HG03196 (cell line): ENCODE measurements at regions not wholly inside any gene's neighbourhood (a gene's known extent, or its start where the extent isn't known, plus 50 kb on each side); places are given as distances from the start of the nearest gene placed in this dataset.
"Not testable (repeated sequence)": the region's sequence is repeated elsewhere in the genome, so short reads cannot be mapped to it uniquely, and the experiment has no call there.

Experiments
- ATAC-seq: cut with Tn5 transposase; IDR thresholded peaks from one replicate; pipeline ENCODE4 v1.9.1; 2021; ENCODE audit not compliant: unreplicated experiment

DNA sequence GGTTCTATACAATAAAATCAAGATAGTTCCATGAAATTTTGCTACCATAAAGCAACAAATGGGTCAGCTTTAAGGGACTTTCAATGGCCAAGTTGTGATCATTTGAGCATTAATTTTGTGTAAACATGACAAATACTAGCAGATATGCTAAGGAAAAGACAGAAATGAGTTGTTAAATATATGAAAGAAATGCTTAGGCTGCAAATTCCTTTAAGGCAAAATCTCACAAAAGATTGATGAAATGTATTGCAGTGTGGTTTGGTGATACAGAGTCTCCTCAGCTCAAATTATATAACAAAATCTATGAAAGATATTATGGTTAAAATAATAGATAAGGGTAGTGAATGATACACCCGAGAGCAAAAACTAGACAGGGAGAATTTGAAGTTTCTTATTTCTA lies 377.2 kb downstream of the RAP2B start:
- ATAC-seq = no peak

GRCh38 chr3:153545471-153545870 lies 383.4 kb downstream of the RAP2B start:
- ATAC-seq = no peak

GRCh38 chr3:153547970-153548369 lies 385.9 kb downstream of the RAP2B start:
- no peak for ATAC-seq

DNA sequence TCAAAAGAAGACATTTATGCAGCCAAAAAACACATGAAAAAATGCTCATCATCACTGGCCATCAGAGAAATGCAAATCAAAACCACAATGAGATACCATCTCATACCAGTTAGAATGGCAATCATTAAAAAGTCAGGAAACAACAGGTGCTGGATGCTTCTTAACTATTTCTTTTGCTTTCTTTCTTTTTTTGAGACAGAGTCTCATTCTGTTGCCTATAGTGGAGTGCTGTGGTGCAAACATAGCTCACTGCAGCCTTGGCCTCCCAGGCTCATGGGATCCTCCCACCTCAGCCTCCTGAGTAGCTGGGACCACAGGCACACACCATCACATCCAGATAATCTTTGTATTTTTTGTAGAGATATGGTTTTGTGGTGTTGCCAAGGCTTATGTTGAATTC lies 387.7 kb downstream of the RAP2B start:
- ATAC-seq = not testable (repeated sequence)

DNA sequence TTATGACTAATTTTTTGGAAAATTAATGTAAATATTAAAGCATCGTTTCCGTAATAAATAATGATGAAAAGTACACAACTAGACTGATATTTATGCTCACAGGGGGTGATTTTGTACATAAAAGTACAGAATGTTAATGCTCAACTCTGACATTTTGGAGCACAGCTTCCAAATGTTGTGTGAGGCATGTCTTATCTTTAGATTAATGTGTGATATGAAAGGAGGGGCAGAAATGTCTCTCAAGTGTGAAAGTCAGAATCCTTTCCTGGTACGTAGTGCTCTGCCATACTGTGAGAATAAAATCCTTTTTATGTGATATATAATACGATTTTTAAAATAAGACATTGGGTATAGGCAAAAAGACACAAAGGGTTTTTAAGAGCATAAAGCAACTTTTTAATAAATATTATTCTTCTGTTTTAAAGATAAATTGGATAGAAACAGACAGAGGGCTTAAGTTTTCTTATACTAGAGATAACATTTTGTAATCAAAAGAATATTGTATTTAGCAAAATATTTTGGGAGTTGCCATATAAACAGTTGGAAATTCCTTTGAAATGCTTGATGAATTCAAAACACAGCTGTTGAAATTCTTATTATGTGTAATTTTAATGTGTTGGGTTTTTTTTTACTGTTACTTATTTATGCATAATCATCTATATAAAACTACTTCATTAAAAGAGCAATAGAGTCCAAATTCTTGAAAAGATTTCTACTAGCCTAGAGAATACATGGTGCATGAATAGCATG lies 389.7 kb downstream of the RAP2B start:
- ATAC-seq = no peak

DNA sequence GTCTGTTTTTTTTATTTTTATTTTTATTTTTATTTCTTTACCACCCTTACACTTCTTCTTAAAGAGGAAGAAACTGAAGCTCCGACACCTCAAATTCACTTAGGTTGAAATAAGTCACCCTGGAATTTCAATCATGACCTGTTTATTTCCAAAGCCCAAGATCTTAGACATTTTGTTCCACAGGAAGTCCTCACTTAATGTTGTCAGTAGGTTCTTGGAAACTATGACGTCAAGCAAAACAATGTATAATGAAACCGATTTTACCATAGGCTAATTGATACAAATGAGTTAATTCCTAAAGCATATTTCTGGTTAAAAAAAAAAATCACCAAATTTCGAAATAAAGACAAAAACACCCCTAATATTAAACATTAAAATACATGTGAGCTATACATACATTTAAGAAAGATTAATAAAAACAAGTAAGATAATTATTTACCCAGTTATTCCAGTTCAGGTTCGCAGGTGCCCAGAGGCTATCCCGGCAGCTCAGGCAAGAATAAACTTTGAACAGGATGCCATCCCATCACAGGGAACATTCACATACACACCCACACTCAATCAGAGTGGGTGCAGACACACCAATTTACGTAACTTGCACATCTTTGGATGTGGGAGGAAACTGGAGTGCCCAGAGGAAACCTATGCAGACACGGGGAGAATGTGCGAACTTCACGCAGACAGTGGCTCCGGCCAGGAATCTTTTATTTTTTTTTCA lies 391.0 kb downstream of the RAP2B start:
- no peak for ATAC-seq

DNA sequence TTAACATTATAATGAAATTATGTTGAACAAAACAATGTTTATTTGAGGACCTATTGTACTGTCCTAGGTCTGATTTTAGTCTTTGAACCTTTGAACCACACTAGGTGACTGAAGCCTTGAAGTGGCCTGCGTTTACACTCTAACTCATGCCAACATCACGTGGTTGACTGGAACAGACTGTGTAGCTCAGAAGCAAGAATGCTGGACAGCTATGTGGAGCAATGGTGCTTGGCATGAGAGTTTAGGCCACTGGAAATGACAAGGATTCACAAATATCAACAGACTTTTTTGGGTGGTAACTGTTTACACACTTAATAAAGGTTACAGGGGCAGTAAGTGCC lies 391.5 kb downstream of the RAP2B start:
- ATAC-seq = no peak

DNA sequence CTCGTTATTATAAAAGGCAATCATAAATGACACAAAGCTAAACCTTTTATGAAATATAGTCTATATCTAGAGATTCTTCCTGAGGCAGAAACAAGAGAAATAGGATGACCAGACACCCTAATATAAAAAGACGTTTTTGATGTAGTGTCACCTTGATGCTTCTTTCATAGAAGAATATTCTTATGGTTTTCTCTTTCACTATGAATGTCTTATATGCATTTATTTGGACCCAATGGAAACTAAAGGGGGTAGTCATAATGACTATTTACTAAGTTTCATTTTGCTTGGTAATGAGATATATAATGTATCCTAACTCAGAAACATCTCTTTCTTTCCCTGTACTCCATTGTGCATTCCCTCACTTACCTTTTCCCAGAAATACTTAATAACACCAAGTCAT lies 393.9 kb downstream of the RAP2B start:
- ATAC-seq = no peak

GRCh38 chr3:153559366-153559765 lies 397.3 kb downstream of the RAP2B start:
- ATAC-seq = not testable (repeated sequence)

GRCh38 chr3:153567011-153567410 lies 405.0 kb downstream of the RAP2B start:
- ATAC-seq = no peak

DNA sequence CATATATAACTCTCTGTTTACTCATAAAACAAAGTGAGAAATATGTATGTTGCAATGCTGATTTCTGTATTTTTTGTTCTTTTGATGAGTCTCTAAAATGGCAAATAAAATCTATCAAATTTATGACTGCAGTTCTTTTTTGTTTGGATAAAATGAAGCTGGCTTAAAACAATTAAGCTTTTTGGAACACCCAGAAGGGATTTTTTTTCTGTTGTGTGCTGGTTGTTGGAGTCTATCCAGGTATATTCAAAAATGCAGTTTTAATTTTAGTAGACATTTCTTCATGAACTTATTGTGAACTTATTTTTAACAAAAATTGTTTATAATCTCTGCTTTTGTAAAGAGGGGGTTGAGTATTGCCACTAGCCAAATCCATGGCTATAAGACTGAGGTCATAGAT lies 405.5 kb downstream of the RAP2B start:
- no peak for ATAC-seq

DNA sequence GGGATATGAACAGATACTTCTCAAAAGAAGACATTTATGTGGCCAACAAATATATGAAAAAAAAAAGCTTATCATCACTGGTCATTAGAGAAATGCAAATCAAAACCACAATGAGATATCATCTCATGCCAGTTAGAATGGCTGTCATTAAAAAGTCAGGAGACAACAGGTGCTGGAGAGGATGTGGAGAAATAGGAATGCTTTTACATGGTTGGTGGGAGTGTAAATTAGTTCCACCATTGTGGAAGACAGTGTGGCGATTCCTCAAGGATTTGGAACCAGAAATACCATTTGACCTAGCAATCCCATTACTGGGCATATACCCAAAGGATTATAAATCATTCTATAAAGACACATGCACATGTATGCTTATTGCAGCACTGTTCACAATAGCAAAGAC lies 408.5 kb downstream of the RAP2B start:
- not testable (repeated sequence) for ATAC-seq

DNA sequence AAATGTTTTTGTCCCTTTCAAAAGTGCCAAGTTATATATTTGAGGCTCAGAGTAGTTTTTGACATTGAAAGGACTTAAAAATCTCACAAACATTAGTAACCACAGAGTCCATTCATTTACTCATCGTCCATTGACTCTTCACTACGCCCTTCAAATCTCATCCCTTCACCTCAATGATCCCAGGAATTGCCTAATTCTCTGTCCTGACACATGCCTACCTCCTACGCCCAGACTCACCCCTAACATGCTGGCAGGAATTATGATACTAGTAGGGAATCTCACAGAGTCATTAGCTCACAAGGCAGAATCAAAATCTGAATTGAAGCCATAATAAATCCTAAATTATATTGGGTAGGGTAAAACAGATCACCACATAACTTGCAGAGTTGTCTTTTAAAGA lies 410.1 kb downstream of the RAP2B start:
- no peak for ATAC-seq

DNA sequence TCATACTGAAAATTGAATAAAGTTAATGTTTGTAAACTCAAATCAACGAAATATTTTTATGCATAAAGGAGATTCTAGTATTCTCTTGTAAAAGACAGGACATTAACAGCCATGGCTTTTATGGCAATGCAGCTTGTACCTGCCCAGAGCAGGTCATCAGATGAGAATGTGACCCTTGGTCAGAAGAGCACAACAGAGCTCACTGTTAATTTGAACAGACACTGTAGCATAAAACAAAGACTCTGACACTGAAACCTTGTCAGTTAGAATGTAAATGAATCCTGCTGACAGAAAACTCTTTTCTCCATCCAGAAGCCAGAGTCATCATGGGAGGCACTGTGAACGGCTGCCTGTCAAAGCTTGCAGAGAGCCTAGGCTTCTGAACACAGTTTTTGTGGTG lies 410.6 kb downstream of the RAP2B start:
- no peak for ATAC-seq

DNA sequence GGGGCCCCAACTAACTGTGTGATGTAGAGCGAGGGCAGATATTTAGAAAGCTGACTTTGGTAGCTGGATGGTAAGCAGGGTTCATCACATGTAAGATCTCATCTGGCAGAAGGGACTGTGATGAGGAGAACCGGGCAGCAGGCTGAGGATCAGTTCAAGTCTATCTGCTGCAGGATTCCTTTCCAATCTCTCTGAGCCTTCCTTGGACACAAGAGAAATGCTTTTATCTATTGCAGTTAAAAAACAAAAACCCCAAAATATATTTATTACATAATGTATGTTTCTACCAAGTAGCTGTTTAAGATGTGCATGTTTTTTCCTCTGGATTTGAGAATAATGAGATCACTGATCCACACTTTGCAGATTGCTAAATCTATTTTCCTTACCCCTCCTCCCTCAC lies 411.5 kb downstream of the RAP2B start:
- no peak for ATAC-seq

GRCh38 chr3:153574445-153574844 lies 412.4 kb downstream of the RAP2B start:
- no peak for ATAC-seq

DNA sequence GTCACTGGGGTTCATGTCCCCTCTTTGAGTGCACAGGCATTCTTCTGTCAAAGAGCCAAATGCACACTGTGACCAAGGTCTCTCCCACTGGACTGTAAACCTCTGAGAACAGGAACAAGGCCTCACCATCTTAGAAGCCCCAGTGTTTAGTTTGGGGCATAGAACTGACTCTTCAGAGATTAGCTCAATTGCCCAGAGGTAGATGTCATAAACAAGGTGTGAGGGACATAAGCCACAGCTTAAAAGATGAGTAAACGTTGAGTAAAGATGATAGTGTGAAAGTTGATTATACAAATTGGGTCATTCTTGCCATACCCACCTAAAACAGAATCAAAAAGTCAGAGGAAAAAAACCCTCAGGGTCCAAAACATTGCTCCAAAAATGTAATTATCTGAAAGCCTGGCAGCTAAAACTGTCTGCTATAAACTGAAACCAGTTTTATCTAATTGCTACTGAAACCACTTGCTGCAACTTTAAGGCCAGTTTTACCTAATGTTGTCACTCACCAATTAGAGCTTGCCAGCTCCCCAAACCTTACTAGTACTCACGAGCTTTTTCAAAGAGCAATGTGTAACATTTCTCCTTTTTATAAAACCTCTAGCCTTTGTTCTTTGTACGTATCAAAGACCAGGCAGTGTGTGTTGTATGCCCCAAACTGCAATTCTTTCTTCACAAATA lies 415.2 kb downstream of the RAP2B start:
- ATAC-seq = no peak

DNA sequence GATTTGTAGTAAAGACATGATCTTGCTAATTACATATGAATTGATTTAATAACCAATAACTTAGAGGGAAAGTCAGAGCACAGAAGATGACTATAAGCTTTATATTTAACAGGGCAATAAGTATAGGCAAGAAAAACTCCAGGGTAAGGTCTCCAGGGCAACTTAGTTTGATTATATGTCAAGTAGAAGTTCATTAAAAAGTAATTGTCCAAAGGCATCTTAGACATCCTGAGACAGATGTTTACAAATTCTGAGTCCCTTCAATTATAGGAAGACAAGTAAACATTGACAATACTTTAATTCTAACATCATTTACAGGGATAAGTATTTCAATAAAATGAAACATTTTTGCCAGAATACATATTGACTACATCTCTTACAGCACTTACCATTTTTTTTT lies 416.0 kb downstream of the RAP2B start:
- ATAC-seq = no peak

- ATAC-seq = no peak
Measured at GRCh38 chr3:153590051-153590450, 428.0 kb downstream of the RAP2B start.

DNA sequence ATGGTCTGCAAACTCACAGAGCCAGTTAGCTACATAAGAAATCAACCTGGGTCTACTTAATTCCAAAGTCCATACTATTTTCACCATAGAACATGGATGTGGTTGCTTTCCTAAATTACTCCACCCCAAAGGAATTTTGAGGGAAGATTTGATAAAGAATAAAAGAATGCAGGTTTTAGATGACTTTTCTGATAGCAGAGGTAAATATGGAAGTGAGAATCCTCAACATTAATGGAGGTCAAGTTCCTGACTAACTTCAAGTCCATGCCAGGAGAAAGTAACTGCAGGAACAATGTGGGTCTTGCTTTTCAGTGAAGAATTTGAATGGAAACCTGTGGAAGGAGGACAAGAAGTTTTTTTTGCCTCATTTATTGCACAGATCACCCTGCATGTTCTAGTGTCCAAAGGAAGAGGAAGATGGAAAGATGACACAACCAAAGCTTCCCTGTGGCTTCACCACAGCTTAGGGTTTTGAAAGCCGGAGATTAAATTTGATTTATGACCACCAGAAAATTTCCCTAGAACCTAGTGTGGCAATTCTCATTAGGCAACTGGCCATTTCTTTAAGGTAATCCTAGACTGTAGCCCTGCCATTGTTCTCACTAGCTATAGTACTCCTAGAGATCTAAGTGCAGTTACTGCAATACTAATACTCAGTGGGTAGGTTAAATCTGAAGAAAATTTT lies 429.7 kb downstream of the RAP2B start:
- ATAC-seq = no peak

DNA sequence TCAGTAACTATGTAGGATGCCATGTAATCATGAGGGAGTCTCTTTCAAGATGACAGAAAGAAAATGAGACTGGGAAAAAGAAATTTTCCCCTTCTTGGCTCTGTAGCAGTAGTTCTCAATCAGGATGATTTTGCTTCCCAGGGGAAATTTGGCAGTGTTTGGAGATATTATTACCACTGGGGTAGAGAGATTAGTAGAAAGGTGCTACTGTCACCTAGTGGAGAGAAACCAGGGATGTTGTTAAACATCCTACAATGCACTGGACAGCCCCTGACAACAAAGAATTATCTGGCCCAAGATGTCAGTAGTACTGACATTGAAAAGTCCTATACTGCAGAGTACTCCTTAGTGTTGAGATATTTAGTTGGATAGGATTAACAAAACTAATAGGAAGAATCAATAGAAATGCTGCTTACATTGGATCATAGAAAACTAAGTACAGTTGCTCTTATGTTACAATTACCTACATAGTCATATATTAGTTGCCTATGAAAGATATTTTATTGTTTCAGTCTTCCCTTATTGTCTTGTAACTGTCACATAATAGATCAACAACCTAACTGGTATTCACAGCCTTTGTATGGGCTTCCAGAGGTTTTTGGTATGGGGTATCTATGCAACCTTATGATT lies 433.3 kb downstream of the RAP2B start:
- ATAC-seq = no peak
